ENCODE measurements at regions not wholly inside any gene's neighbourhood (a gene's known extent, or its start where the extent isn't known, plus 50 kb on each side); places are given as distances from the start of the nearest gene placed in this dataset.

- Histone ChIP-seq H3K4me2 (ENCODE audit: low read depth, low read length, poor library complexity, severe bottlenecking) (no peak overlapping the region), H3K9ac (ENCODE audit: low read length) (no peak overlapping the region), H3K9me3 (ENCODE audit: insufficient read depth, low read length) (no peaks in the 10 kb centered on the region; the same call in 1 of the 2 replicates), H3F3A (ENCODE audit: insufficient read depth) (no peaks in the 10 kb centered on the region), H4K20me1 (ENCODE audit: low read depth, low read length) (no peaks in the 10 kb centered on the region), H3K27me3 (ENCODE audit: low read length) (no peaks in the 10 kb centered on the region), H2AFZ (ENCODE audit: low read depth, low read length, severe bottlenecking) (no peak overlapping the region), H3K36me3 (ENCODE audit: low read length) (no peaks in the 10 kb centered on the region), H3K9me2 (replicated peaks; ENCODE audit: insufficient read depth, low read length) (no peaks in the 10 kb centered on the region), H3K4me3 (ENCODE audit: insufficient read depth, low read length, poor library complexity, severe bottlenecking) (no peak overlapping the region), H3K27ac (ENCODE audit: low read depth, low read length) (no peak overlapping the region), H3K79me2 (ENCODE audit: insufficient read depth, low read length) (no peaks in the 10 kb centered on the region)
- TF ChIP-seq EZH2phosphoT487 (conservative IDR thresholded peaks at IDR 0.05; ENCODE audit: low read length) (no peak), CTCF (IDR thresholded peaks at IDR 0.05; ENCODE audit: insufficient read depth, low read length, poor library complexity, severe bottlenecking) (no peak)
Measured at GRCh38 chr4:43345323-43345925, 452.9 kb downstream of the GRXCR1 start.

- Histone ChIP-seq H3K27ac (ENCODE audit: low read depth, low read length) (no peak overlapping the region), H2AFZ (ENCODE audit: low read depth, low read length, severe bottlenecking) (no peak overlapping the region), H3K79me2 (ENCODE audit: insufficient read depth, low read length) (no peaks in the 10 kb centered on the region), H3K4me2 (ENCODE audit: low read depth, low read length, poor library complexity, severe bottlenecking) (no peak overlapping the region), H3K4me3 (ENCODE audit: insufficient read depth, low read length, poor library complexity, severe bottlenecking) (no peak overlapping the region), H3K27me3 (ENCODE audit: low read length) (no peaks in the 10 kb centered on the region), H4K20me1 (ENCODE audit: low read depth, low read length) (no peaks in the 10 kb centered on the region), H3K9me3 (ENCODE audit: insufficient read depth, low read length) (no peaks in the 10 kb centered on the region; the same call in 1 of the 2 replicates), H3K9ac (ENCODE audit: low read length) (no peak overlapping the region), H3K36me3 (ENCODE audit: low read length) (no peaks in the 10 kb centered on the region), H3F3A (ENCODE audit: insufficient read depth) (no peaks in the 10 kb centered on the region), H3K9me2 (replicated peaks; ENCODE audit: insufficient read depth, low read length) (no peaks in the 10 kb centered on the region)
- TF ChIP-seq EZH2phosphoT487 (conservative IDR thresholded peaks at IDR 0.05; ENCODE audit: low read length) (no peak), CTCF (IDR thresholded peaks at IDR 0.05; ENCODE audit: insufficient read depth, low read length, poor library complexity, severe bottlenecking) (no peak)
Measured at GRCh38 chr4:43348591-43348990, 456.1 kb downstream of the GRXCR1 start.

GRCh38 chr4:43351970-43352806, 459.7 kb downstream of the GRXCR1 start:
- Histone ChIP-seq H3F3A (ENCODE audit: insufficient read depth) (no peaks in the 10 kb centered on the region), H3K9me3 (ENCODE audit: insufficient read depth, low read length) (no peaks in the 10 kb centered on the region; the same call in 1 of the 2 replicates), H3K9me2 (replicated peaks; ENCODE audit: insufficient read depth, low read length) (no peaks in the 10 kb centered on the region), H4K20me1 (ENCODE audit: low read depth, low read length) (no peaks in the 10 kb centered on the region), H3K4me3 (ENCODE audit: insufficient read depth, low read length, poor library complexity, severe bottlenecking) (no peak overlapping the region), H3K79me2 (ENCODE audit: insufficient read depth, low read length) (no peaks in the 10 kb centered on the region), H3K36me3 (ENCODE audit: low read length) (no peaks in the 10 kb centered on the region), H2AFZ (ENCODE audit: low read depth, low read length, severe bottlenecking) (no peak overlapping the region), H3K9ac (ENCODE audit: low read length) (no peak overlapping the region), H3K27ac (ENCODE audit: low read depth, low read length) (no peak overlapping the region), H3K4me2 (ENCODE audit: low read depth, low read length, poor library complexity, severe bottlenecking) (no peak overlapping the region), H3K27me3 (ENCODE audit: low read length) (no peaks in the 10 kb centered on the region)
- TF ChIP-seq CTCF (IDR thresholded peaks at IDR 0.05; ENCODE audit: insufficient read depth, low read length, poor library complexity, severe bottlenecking) (no peak), EZH2phosphoT487 (conservative IDR thresholded peaks at IDR 0.05; ENCODE audit: low read length) (no peak)

Data from SU-DHL-6 (cell line).